AG08396 (cell line): ENCODE measurements at regions not wholly inside any gene's neighbourhood (a gene's known extent, or its start where the extent isn't known, plus 50 kb on each side); places are given as distances from the start of the nearest gene placed in this dataset.

Source experiments
- DNase-seq: peaks from one replicate; pipeline ENCODE4 v3.0.0; 2012; ENCODE audit warnings: low spot score, mixed read lengths

- no peak for DNase-seq
Measured at GRCh38 chr7:27459731-27460053, 203.0 kb downstream of the HIBADH start.

DNA sequence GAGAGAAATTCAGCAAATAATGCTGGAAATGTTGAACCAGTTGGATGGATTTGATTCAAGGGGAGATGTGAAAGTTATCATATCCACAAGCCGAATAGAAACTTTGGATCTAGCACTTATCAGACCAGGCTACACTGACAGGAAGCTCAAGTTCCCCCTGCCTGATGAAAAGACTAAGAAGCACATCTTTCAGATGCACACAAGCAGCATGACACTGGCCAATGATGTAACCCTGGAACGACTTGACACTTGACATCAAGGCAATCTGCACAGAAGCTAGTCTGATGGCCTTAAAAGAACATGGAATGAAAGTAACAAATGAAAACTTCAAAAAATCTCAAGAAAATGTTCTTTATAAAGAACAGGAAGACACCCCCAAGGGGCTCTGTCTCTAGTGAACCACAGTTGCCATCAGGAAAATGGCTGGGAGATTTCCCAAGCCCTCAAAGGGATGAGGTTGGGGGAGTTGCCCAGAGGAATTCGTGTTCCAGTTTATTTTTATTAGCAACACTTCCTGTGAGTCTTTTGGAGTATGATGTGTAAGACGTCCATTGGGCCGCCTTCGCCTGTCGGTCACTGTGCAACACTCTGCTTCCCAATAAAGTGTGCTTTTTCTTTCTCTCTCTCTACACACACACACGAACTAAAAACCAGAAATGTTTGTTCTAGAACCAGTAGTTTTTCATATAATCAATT is 200.0 kb downstream of the HIBADH start:
- no peak for DNase-seq

DNA sequence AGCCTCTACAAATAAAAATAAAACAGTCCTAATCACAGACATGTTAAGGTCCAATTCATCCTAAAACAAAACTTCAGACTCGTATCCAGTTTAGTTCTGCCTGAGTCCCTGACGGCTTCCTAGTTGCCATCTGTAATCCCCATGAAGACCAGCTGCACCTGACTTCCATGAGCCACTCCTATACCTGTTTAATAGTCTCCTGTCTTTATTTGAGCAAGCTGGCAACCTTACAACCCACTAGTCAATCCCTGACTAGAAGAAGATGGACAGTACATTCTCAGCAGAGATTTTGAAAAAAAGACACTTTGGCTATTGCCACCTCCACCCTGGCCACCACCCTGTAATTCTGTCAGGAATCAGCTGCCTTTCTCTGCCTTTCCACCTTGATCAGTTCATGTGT is 197.7 kb downstream of the HIBADH start:
- DNase-seq = no peak

- no peak for DNase-seq
Measured at GRCh38 chr7:27466703-27467102, 196.0 kb downstream of the HIBADH start.

GRCh38 chr7:27472043-27472442 is 190.6 kb downstream of the HIBADH start:
- no peak for DNase-seq
